H1 (cell line): ENCODE measurements at regions not wholly inside any gene's neighbourhood (a gene's known extent, or its start where the extent isn't known, plus 50 kb on each side); places are given as distances from the start of the nearest gene placed in this dataset.

Source experiments
- CTCF ChIA-PET: fragments of 300-600 bp; sonication (Branson Sonifier 250); formaldehyde crosslinking; loops from one replicate; lab custom pipeline; 2021; ENCODE audit not compliant: partially characterized antibody; lab: Charles Lee
- POLR2A ChIA-PET: fragments of 300-600 bp; sonication (Branson Sonifier 250); formaldehyde crosslinking; loops from one replicate; lab custom pipeline; 2021; ENCODE audit warnings: inconsistent platforms; ENCODE audit not compliant: partially characterized antibody; lab: Charles Lee
- DNase-seq, 2 experiments: peaks; one replicate each; pipeline versions ENCODE4 v3.0.0 to v3.0.0-alpha.2; 2010 to 2022; ENCODE audit warnings: low spot score in 2 of 2, low read depth in 1 of 2, mixed read lengths in 1 of 2
- FAIRE-seq: peaks from 2 replicates; lab custom pipeline; 2011; peaks lifted over from hg19 to GRCh38; lab: Jason Lieb, UNC
- H2AFZ ChIP-seq: 2 replicates; pipeline ENCODE4 v1.8.1; 2012; ENCODE audit warnings: low read length, inconsistent platforms
- H2AK5ac ChIP-seq: 2 replicates; pipeline ENCODE4 v1.6.1; 2013; ENCODE audit warnings: low read depth, low read length
- H2BK120ac ChIP-seq: replicated peaks from 2 replicates; pipeline ENCODE3; 2013; ENCODE audit warnings: low read depth, low read length, inconsistent platforms
- H2BK12ac ChIP-seq: 2 replicates; pipeline ENCODE4 v1.6.1; 2013; ENCODE audit warnings: low read depth, low read length
- H2BK15ac ChIP-seq: 2 replicates; pipeline ENCODE4 v1.6.1; 2013; ENCODE audit warnings: low read length
- H2BK20ac ChIP-seq: 2 replicates; pipeline ENCODE4 v1.6.1; 2013; ENCODE audit warnings: low read length
- H2BK5ac ChIP-seq: 2 replicates; pipeline ENCODE4 v1.6.1; 2013; ENCODE audit warnings: low read depth, low read length
- H3K14ac ChIP-seq: 2 replicates; pipeline ENCODE4 v1.6.1; 2013; ENCODE audit warnings: inconsistent platforms; ENCODE audit not compliant: insufficient read length
- H3K18ac ChIP-seq: 2 replicates; pipeline ENCODE4 v1.6.1; 2013; ENCODE audit warnings: low read length; ENCODE audit errors: extremely low read depth
- H3K23ac ChIP-seq: 2 replicates; pipeline ENCODE4 v1.6.1; 2013; ENCODE audit warnings: inconsistent platforms; ENCODE audit not compliant: insufficient read length
- H3K23me2 ChIP-seq: 2 replicates; pipeline ENCODE4 v1.6.1; 2013; ENCODE audit warnings: low read depth, low read length
- H3K27ac ChIP-seq: 2 replicates; pipeline ENCODE4 v1.6.1; 2011; ENCODE audit warnings: low read depth, low read length, inconsistent platforms
- H3K27me3 ChIP-seq, 4 experiments: replicated peaks in 1 of 4; 1 replicate in 1 of 4; 2 replicates in 3 of 4; pipeline versions ENCODE4 v1.6.1 to v1.8.1; 2011 to 2013; ENCODE audit warnings: low read length in 3 of 4, mild to moderate bottlenecking in 3 of 4, inconsistent platforms in 2 of 4, mixed read lengths in 2 of 4, moderate library complexity in 1 of 4; ENCODE audit not compliant: control insufficient read depth in 3 of 4, insufficient read depth in 3 of 4; ENCODE audit errors: extremely low read depth in 1 of 4
- H3K36me3 ChIP-seq, 4 experiments: 2 replicates each; pipeline versions ENCODE4 v1.6.1 to v1.8.1; 2011 to 2013; ENCODE audit warnings: mild to moderate bottlenecking in 4 of 4, low read length in 3 of 4, moderate library complexity in 2 of 4, control low read depth in 1 of 4, inconsistent platforms in 1 of 4; ENCODE audit not compliant: insufficient read depth in 4 of 4, control insufficient read depth in 2 of 4
- H3K4ac ChIP-seq: replicated peaks from 2 replicates; pipeline ENCODE3; 2013; ENCODE audit warnings: low read length, low read depth, mixed read lengths, inconsistent platforms; ENCODE audit not compliant: insufficient read length
- H3K4me1 ChIP-seq, 4 experiments: replicated peaks in 1 of 4; 1 replicate in 1 of 4; 2 replicates in 3 of 4; pipeline versions ENCODE4 v1.6.1 to v1.8.1; 2011 to 2013; ENCODE audit warnings: low read length in 3 of 4, inconsistent platforms in 2 of 4, mixed read lengths in 1 of 4; ENCODE audit not compliant: insufficient read depth in 4 of 4, control insufficient read depth in 3 of 4
- H3K4me2 ChIP-seq, 2 experiments: 2 replicates each; pipeline versions ENCODE4 v1.6.1 to v1.8.1; 2011 to 2013; ENCODE audit warnings: low read depth in 2 of 2, low read length in 2 of 2, control low read depth in 1 of 2, inconsistent platforms in 1 of 2, mild to moderate bottlenecking in 1 of 2; ENCODE audit not compliant: insufficient read depth in 1 of 2
- H3K4me3 ChIP-seq, 4 experiments: fragments of 200-600, 300-600 bp in 1 of 4; sonication (generic), shearing (Covaris generic), sonication (Bioruptor Twin) in 1 of 4; 2 replicates each; pipeline versions ENCODE4 v1.5.1 to v1.8.1; 2011 to 2016; ENCODE audit warnings: low read length in 4 of 4, low read depth in 3 of 4, control low read depth in 2 of 4, inconsistent platforms in 2 of 4, mild to moderate bottlenecking in 2 of 4, mixed read lengths in 1 of 4, moderate library complexity in 1 of 4; ENCODE audit not compliant: insufficient read depth in 2 of 4; ENCODE audit errors: extremely low read depth in 1 of 4
- H3K56ac ChIP-seq: replicated peaks from 2 replicates; pipeline ENCODE3; 2013; ENCODE audit warnings: low read depth, mild to moderate bottlenecking, mixed read lengths, low read length, inconsistent platforms; ENCODE audit not compliant: insufficient read length
- H3K79me1 ChIP-seq: 2 replicates; pipeline ENCODE4 v1.6.1; 2013; ENCODE audit warnings: low read depth, low read length, control low read depth
- H3K79me2 ChIP-seq, 2 experiments: 2 replicates each; pipeline versions ENCODE4 v1.6.1 to v1.8.1; 2012 to 2013; ENCODE audit warnings: low read length in 2 of 2, mild to moderate bottlenecking in 2 of 2, inconsistent platforms in 1 of 2; ENCODE audit not compliant: insufficient read depth in 2 of 2, control insufficient read depth in 1 of 2
- H3K9ac ChIP-seq, 4 experiments: replicated peaks in 1 of 4; 1 replicate in 1 of 4; 2 replicates in 3 of 4; pipeline versions ENCODE4 v1.6.1 to v1.8.1; 2011 to 2013; ENCODE audit warnings: low read depth in 3 of 4, low read length in 3 of 4, control low read depth in 2 of 4, mild to moderate bottlenecking in 2 of 4, moderate library complexity in 2 of 4, inconsistent platforms in 1 of 4; ENCODE audit errors: extremely low read depth in 1 of 4
- H3K9me3 ChIP-seq, 2 experiments: 2 replicates each; pipeline versions ENCODE4 v1.6.1 to v1.8.1; 2012 to 2013; ENCODE audit warnings: mild to moderate bottlenecking in 2 of 2, moderate library complexity in 2 of 2, control low read depth in 1 of 2, inconsistent platforms in 1 of 2, low read depth in 1 of 2, low read length in 1 of 2, mixed read lengths in 1 of 2; ENCODE audit not compliant: insufficient read depth in 2 of 2
- H4K20me1 ChIP-seq, 2 experiments: replicated peaks in 1 of 2; 2 replicates each; pipeline versions ENCODE3 to v1.8.1; 2011 to 2013; ENCODE audit warnings: inconsistent platforms in 2 of 2, low read length in 2 of 2, mild to moderate bottlenecking in 1 of 2; ENCODE audit not compliant: insufficient read depth in 2 of 2, control insufficient read depth in 1 of 2
- H4K5ac ChIP-seq: 2 replicates; pipeline ENCODE4 v1.6.1; 2013; ENCODE audit warnings: low read length, low read depth, mixed read lengths, inconsistent platforms; ENCODE audit not compliant: insufficient read length
- H4K8ac ChIP-seq: 2 replicates; pipeline ENCODE4 v1.8.0; 2013; ENCODE audit warnings: mild to moderate bottlenecking, moderate library complexity, low read length, inconsistent platforms; ENCODE audit not compliant: insufficient read depth; ENCODE audit errors: extremely low read depth
- H4K91ac ChIP-seq: replicated peaks from 2 replicates; pipeline ENCODE3; 2013; ENCODE audit warnings: low read length, mixed read lengths, inconsistent platforms; ENCODE audit not compliant: insufficient read length
- USF2 ChIP-seq: IDR thresholded peaks from 2 replicates; pipeline ENCODE4 v1.6.1; 2011; ENCODE audit warnings: low read length, improper control_type of control experiment
- WGBS, 2 experiments: shearing (Covaris generic) in 1 of 2; methylation state at CpG; one replicate each; pipeline versions ENCODE4 v1.1.6 to v1.1.7; 2013 to 2015; ENCODE audit warnings: low lambda C conversion rate in 2 of 2, mixed read lengths in 2 of 2, inconsistent platforms in 1 of 2, low coverage in 1 of 2, missing lambda C conversion rate in 1 of 2; ENCODE audit not compliant: insufficient replicate concordance in 2 of 2, insufficient coverage in 1 of 2, insufficient read length in 1 of 2; ENCODE audit errors: extremely low coverage in 1 of 2, missing lambda C conversion rate in 1 of 2; 5-methylcytosine and 5-hydroxymethylcytosine counted together

GRCh38 chr12:81963026-81963425 is 203.9 kb upstream of the PPFIA2 start:
- Histone ChIP-seq H2BK20ac (no peak overlapping the region; the same call in 1 of the 2 replicates), H3K23ac (no peak overlapping the region), H3K18ac (no peak overlapping the region), H3K9ac (no peak overlapping the region), H2AFZ (0 out of 2 replicates have a peak overlapping the region, but pooled peaks have one; percentile 69), H2BK120ac (no peak overlapping the region), H3K14ac (no peak overlapping the region), H4K20me1 (no peaks in the 10 kb centered on the region), H3K79me1 (no peaks in the 10 kb centered on the region), H2AK5ac (no peak overlapping the region), H3K23me2 (no peaks in the 10 kb centered on the region; the same call in 1 of the 2 replicates), H3K4me2 (no peak overlapping the region), H3K27me3 (no peaks in the 10 kb centered on the region), H2BK5ac (no peak overlapping the region), H2BK15ac (no peak overlapping the region), H3K56ac (no peak overlapping the region), H4K91ac (no peak overlapping the region), H3K4me3 (no peak overlapping the region), H3K27ac (no peak overlapping the region), H3K36me3 (no peaks in the 10 kb centered on the region), H3K79me2 (no peaks in the 10 kb centered on the region), H3K4me1 (no peaks in the 10 kb centered on the region), H3K9me3 (no peaks in the 10 kb centered on the region), H3K4ac (no peak overlapping the region), H4K5ac (no peak overlapping the region), H4K8ac (no peak overlapping the region), H2BK12ac (no peak overlapping the region)
- WGBS, 2 experiments: 93% methylated on average over 7 of the region's 7 CpGs; no CpG with 5 or more reads in 1 of the 2 experiments
- no peak for FAIRE-seq
- TF ChIP-seq USF2: no peak
- ChIA-PET CTCF (interaction anchor here (1.3 kb wide), 1 partner anchor 13 kb away, joined by 4 read pairs; no protein-coding TSS in a partner anchor), POLR2A (no interaction called here)
- DNase-seq: no peak
